GM18520 (cell line): ENCODE measurements at regions not wholly inside any gene's neighbourhood (a gene's known extent, or its start where the extent isn't known, plus 50 kb on each side); places are given as distances from the start of the nearest gene placed in this dataset.
"Not testable (repeated sequence)": the region's sequence is repeated elsewhere in the genome, so short reads cannot be mapped to it uniquely, and the experiment has no call there.

Source experiments
- ATAC-seq: cut with Tn5 transposase; IDR thresholded peaks from one replicate; pipeline ENCODE4 v1.9.1; 2021; ENCODE audit not compliant: unreplicated experiment

GRCh38 chr3:95711789-95712188 lies 1102.6 kb upstream of the EPHA6 start:
- ATAC-seq, result no peak

GRCh38 chr3:95715128-95715527 lies 1099.3 kb upstream of the EPHA6 start:
- no peak for ATAC-seq

GRCh38 chr3:95717048-95717447 lies 1097.3 kb upstream of the EPHA6 start:
- no peak for ATAC-seq

GRCh38 chr3:95718168-95718567 lies 1096.2 kb upstream of the EPHA6 start:
- ATAC-seq, result no peak

- ATAC-seq, result no peak
These were observed 1094.9 kb upstream of the EPHA6 start for GRCh38 chr3:95719481-95719880.

- ATAC-seq, result peak; percentile 63
These were observed 1092.5 kb upstream of the EPHA6 start for GRCh38 chr3:95721938-95722337.

- no peak for ATAC-seq
These were observed 1088.6 kb upstream of the EPHA6 start for GRCh38 chr3:95725770-95726169.

GRCh38 chr3:95731753-95732152 lies 1082.6 kb upstream of the EPHA6 start:
- no peak for ATAC-seq

GRCh38 chr3:95733336-95733735 lies 1081.1 kb upstream of the EPHA6 start:
- no peak for ATAC-seq

- no peak for ATAC-seq
These were observed 1076.3 kb upstream of the EPHA6 start for GRCh38 chr3:95738045-95738444.

GRCh38 chr3:95744896-95745295 lies 1069.5 kb upstream of the EPHA6 start:
- not testable (repeated sequence) for ATAC-seq

- ATAC-seq, result no peak
These were observed 1064.3 kb upstream of the EPHA6 start for GRCh38 chr3:95750097-95750496.

GRCh38 chr3:95751509-95751908 lies 1062.9 kb upstream of the EPHA6 start:
- ATAC-seq, result no peak

GRCh38 chr3:95752199-95752598 lies 1062.2 kb upstream of the EPHA6 start:
- no peak for ATAC-seq

- ATAC-seq, result no peak
These were observed 1055.7 kb upstream of the EPHA6 start for GRCh38 chr3:95758707-95759106.

GRCh38 chr3:95759614-95760301 lies 1054.6 kb upstream of the EPHA6 start:
- no peak for ATAC-seq

- no peak for ATAC-seq
These were observed 1038.8 kb upstream of the EPHA6 start for GRCh38 chr3:95775486-95776094.

- no peak for ATAC-seq
These were observed 1032.8 kb upstream of the EPHA6 start for GRCh38 chr3:95781598-95781997.

GRCh38 chr3:95789111-95789510 lies 1025.3 kb upstream of the EPHA6 start:
- no peak for ATAC-seq

- ATAC-seq, result no peak
These were observed 1017.3 kb upstream of the EPHA6 start for GRCh38 chr3:95797081-95797480.

GRCh38 chr3:95798628-95799027 lies 1015.8 kb upstream of the EPHA6 start:
- ATAC-seq, result no peak

GRCh38 chr3:95810462-95810861 lies 1003.9 kb upstream of the EPHA6 start:
- ATAC-seq, result no peak

GRCh38 chr3:95813244-95813643 lies 1001.1 kb upstream of the EPHA6 start:
- ATAC-seq, result no peak
